OCI-LY1 (cell line): ENCODE measurements at regions not wholly inside any gene's neighbourhood (a gene's known extent, or its start where the extent isn't known, plus 50 kb on each side); places are given as distances from the start of the nearest gene placed in this dataset.

ENCODE experiments used
- H2AFZ ChIP-seq: fragments of 200-600 bp; sonication (generic), shearing (Covaris generic); 2 replicates; pipeline ENCODE4 v1.6.0; 2014; ENCODE audit warnings: antibody characterized with exemption, mild to moderate bottlenecking, low read length
- H3F3A ChIP-seq: fragments of 200-600 bp; sonication (generic), shearing (Covaris generic); 2 replicates; pipeline ENCODE4 v1.6.0; 2014; ENCODE audit warnings: mild to moderate bottlenecking, antibody characterized with exemption, low read length, moderate library complexity; ENCODE audit not compliant: insufficient read depth
- H3K27ac ChIP-seq: fragments of 200-600 bp; sonication (generic); 2 replicates; pipeline ENCODE4 v1.5.1; 2014; ENCODE audit warnings: low read length, mixed run types, mild to moderate bottlenecking, low read depth; ENCODE audit not compliant: poor library complexity, severe bottlenecking
- H3K27me3 ChIP-seq: fragments of 200-600 bp; sonication (generic); 2 replicates; pipeline ENCODE4 v1.6.0; 2014; ENCODE audit warnings: antibody characterized with exemption, mild to moderate bottlenecking, low read length, moderate library complexity; ENCODE audit not compliant: insufficient read depth
- H3K36me3 ChIP-seq: fragments of 200-600 bp; sonication (generic); 2 replicates; pipeline ENCODE4 v1.6.1; 2014; ENCODE audit warnings: mild to moderate bottlenecking, antibody characterized with exemption, low read length, moderate library complexity, mixed read lengths; ENCODE audit not compliant: insufficient read depth
- H3K4me1 ChIP-seq: fragments of 200-600 bp; sonication (generic); 2 replicates; pipeline ENCODE4 v1.5.1; 2014; ENCODE audit warnings: mild to moderate bottlenecking, low read length, moderate library complexity; ENCODE audit not compliant: insufficient read depth, severe bottlenecking
- H3K4me2 ChIP-seq: fragments of 200-600 bp; sonication (generic), shearing (Covaris generic); 2 replicates; pipeline ENCODE4 v1.6.1; 2014; ENCODE audit warnings: low read length
- H3K4me3 ChIP-seq: fragments of 200-600 bp; sonication (generic); 2 replicates; pipeline ENCODE4 v1.5.1; 2014; ENCODE audit warnings: low read length, low read depth, mild to moderate bottlenecking, mixed read lengths; ENCODE audit not compliant: poor library complexity, severe bottlenecking
- H3K79me2 ChIP-seq: fragments of 200-600 bp; shearing (Covaris generic); 2 replicates; pipeline ENCODE4 v1.6.1; 2016; ENCODE audit warnings: mixed run types, low read length, mixed read lengths; ENCODE audit not compliant: insufficient read depth
- H3K9ac ChIP-seq: fragments of 200-600 bp; sonication (generic), shearing (Covaris generic); 2 replicates; pipeline ENCODE4 v1.6.1; 2014; ENCODE audit warnings: mild to moderate bottlenecking, low read length, mixed read lengths
- H3K9me2 ChIP-seq: fragments of 200-600 bp; sonication (generic), shearing (Covaris generic); 2 replicates; pipeline ENCODE4 v1.6.1; 2014; ENCODE audit warnings: low read depth, mild to moderate bottlenecking, low read length, mixed read lengths
- H3K9me3 ChIP-seq: fragments of 200-600 bp; shearing (Covaris generic); 2 replicates; pipeline ENCODE4 v1.6.1; 2014; ENCODE audit warnings: low read length, mixed read lengths
- H4K20me1 ChIP-seq: fragments of 200-600 bp; sonication (generic), shearing (Covaris generic); 2 replicates; pipeline ENCODE4 v1.6.0; 2016; ENCODE audit warnings: mild to moderate bottlenecking, low read length; ENCODE audit not compliant: insufficient read depth
- CTCF ChIP-seq: fragments of 200-600 bp; sonication (generic), shearing (Covaris generic); IDR thresholded peaks from 2 replicates; pipeline ENCODE4 v1.5.1; 2017; ENCODE audit warnings: mild to moderate bottlenecking, antibody characterized with exemption, low read length, moderate library complexity, mixed read lengths
- EZH2 ChIP-seq: fragments of 200-600 bp; sonication (generic), shearing (Covaris generic); IDR thresholded peaks from 2 replicates; pipeline ENCODE4 v1.8.0; 2017; ENCODE audit warnings: borderline replicate concordance, mixed run types, mild to moderate bottlenecking, antibody characterized with exemption, low read length, moderate library complexity, mixed read lengths

GRCh38 chr1:229155472-229155871, 115.4 kb upstream of the RAB4A start:
- Histone ChIP-seq H3K27me3 (no peaks in the 10 kb centered on the region; the same call in 1 of the 2 replicates), H3K4me3 (no peak overlapping the region), H3K36me3 (no peaks in the 10 kb centered on the region), H2AFZ (no peak overlapping the region), H4K20me1 (no peaks in the 10 kb centered on the region), H3F3A (no peaks in the 10 kb centered on the region), H3K9ac (no peak overlapping the region), H3K4me1 (no peaks in the 10 kb centered on the region), H3K27ac (no peak overlapping the region), H3K9me3 (no peaks in the 10 kb centered on the region), H3K79me2 (no peaks in the 10 kb centered on the region), H3K9me2 (no peaks in the 10 kb centered on the region), H3K4me2 (no peak overlapping the region)
- no peak for TF ChIP-seq CTCF
- TF ChIP-seq EZH2: no peak

- Histone ChIP-seq H3K36me3 (no peaks in the 10 kb centered on the region), H3K4me3 (no peak overlapping the region), H3K4me1 (no peaks in the 10 kb centered on the region), H3F3A (no peaks in the 10 kb centered on the region), H3K9me3 (no peaks in the 10 kb centered on the region), H2AFZ (no peak overlapping the region), H3K4me2 (no peak overlapping the region), H4K20me1 (no peaks in the 10 kb centered on the region), H3K27ac (no peak overlapping the region), H3K79me2 (no peaks in the 10 kb centered on the region), H3K9me2 (no peaks in the 10 kb centered on the region), H3K9ac (no peak overlapping the region), H3K27me3 (no peaks in the 10 kb centered on the region; the same call in 1 of the 2 replicates)
- TF ChIP-seq EZH2 (no peak), CTCF (no peak)
Observed at GRCh38 chr1:229156872-229157271, 114.0 kb upstream of the RAB4A start.

- no peaks in the 10 kb centered on the region for H3K4me1 ChIP-seq
- TF ChIP-seq EZH2 (no peak), CTCF (no peak)
- H3K79me2 ChIP-seq: no peaks in the 10 kb centered on the region
- no peaks in the 10 kb centered on the region for H3F3A ChIP-seq
- H3K9me2 ChIP-seq: no peaks in the 10 kb centered on the region
- H2AFZ ChIP-seq: no peak overlapping the region
- no peaks in the 10 kb centered on the region for H3K9me3 ChIP-seq
- no peak overlapping the region for H3K27ac ChIP-seq
- H3K4me2 ChIP-seq: no peak overlapping the region
- no peak overlapping the region for H3K9ac ChIP-seq
- H4K20me1 ChIP-seq: no peaks in the 10 kb centered on the region
- H3K36me3 ChIP-seq: no peaks in the 10 kb centered on the region
- no peak overlapping the region for H3K4me3 ChIP-seq
- no peaks in the 10 kb centered on the region; the same call in 1 of the 2 replicates for H3K27me3 ChIP-seq
Observed at GRCh38 chr1:229157480-229157879, 113.4 kb upstream of the RAB4A start.
